HEK293T (cell line): ENCODE measurements at regions not wholly inside any gene's neighbourhood (a gene's known extent, or its start where the extent isn't known, plus 50 kb on each side); places are given as distances from the start of the nearest gene placed in this dataset.

Experiments
- CTCF ChIA-PET: fragments of 350-600 bp; formaldehyde crosslinking; extraction: SDS; loops from one replicate; lab custom pipeline; 2021; ENCODE audit warnings: antibody characterized with exemption, inconsistent platforms; lab: Yijun Ruan, JAX
- POLR2A ChIA-PET: fragments of 350-600 bp; formaldehyde crosslinking; extraction: SDS; loops from one replicate; lab custom pipeline; 2020; ENCODE audit warnings: antibody characterized with exemption, inconsistent platforms; lab: Yijun Ruan, JAX
- DNase-seq: peaks from one replicate; pipeline ENCODE4 v3.0.0; 2012; ENCODE audit warnings: mixed read lengths; ENCODE audit errors: extremely low spot score
- ARNT ChIP-seq: fragments of 450-650 bp; IDR thresholded peaks from 2 replicates; pipeline ENCODE4 v1.6.1; 2017; ENCODE audit warnings: mild to moderate bottlenecking
- BHLHE40 ChIP-seq: fragments of 450-650 bp; IDR thresholded peaks from 2 replicates; pipeline ENCODE4 v1.6.1; 2016; ENCODE audit warnings: mild to moderate bottlenecking, moderate library complexity, borderline replicate concordance
- CTBP1 ChIP-seq: fragments of 450-650 bp; IDR thresholded peaks from 2 replicates; pipeline ENCODE4 v1.6.1; 2016; ENCODE audit warnings: borderline replicate concordance
- ELF4 ChIP-seq: fragments of 450-650 bp; IDR thresholded peaks from 2 replicates; pipeline ENCODE4 v1.6.1; 2017; ENCODE audit warnings: antibody characterized with exemption
- FOXA1 ChIP-seq: fragments of 450-650 bp; IDR thresholded peaks from 2 replicates; pipeline ENCODE4 v1.6.1; 2016; ENCODE audit warnings: mild to moderate bottlenecking
- FOXK2 ChIP-seq: fragments of 450-650 bp; IDR thresholded peaks from 2 replicates; pipeline ENCODE4 v1.6.1; 2016; ENCODE audit warnings: mild to moderate bottlenecking
- FOXM1 ChIP-seq: fragments of 450-650 bp; IDR thresholded peaks from 2 replicates; pipeline ENCODE4 v1.6.1; 2017; ENCODE audit warnings: mild to moderate bottlenecking, borderline replicate concordance
- HDGF ChIP-seq: fragments of 450-650 bp; IDR thresholded peaks from 2 replicates; pipeline ENCODE4 v1.6.1; 2017; ENCODE audit warnings: antibody characterized with exemption, borderline replicate concordance
- L3MBTL2 ChIP-seq: fragments of 450-650 bp; conservative IDR thresholded peaks from 2 replicates; pipeline ENCODE4 v1.6.1; 2016; ENCODE audit warnings: mild to moderate bottlenecking
- LEF1 ChIP-seq: fragments of 450-650 bp; IDR thresholded peaks from 2 replicates; pipeline ENCODE4 v1.6.1; 2017; ENCODE audit warnings: mild to moderate bottlenecking, borderline replicate concordance
- NFRKB ChIP-seq: fragments of 450-650 bp; IDR thresholded peaks from 2 replicates; pipeline ENCODE4 v1.6.1; 2016; ENCODE audit warnings: mild to moderate bottlenecking, moderate library complexity
- SP1 ChIP-seq: fragments of 450-650 bp; IDR thresholded peaks from 2 replicates; pipeline ENCODE4 v1.6.1; 2017
- SUZ12 ChIP-seq: fragments of 450-650 bp; IDR thresholded peaks from 2 replicates; pipeline ENCODE4 v1.6.1; 2016; ENCODE audit warnings: mild to moderate bottlenecking
- TARDBP ChIP-seq: fragments of 450-650 bp; IDR thresholded peaks from 2 replicates; pipeline ENCODE4 v1.6.1; 2016
- ZNF384 ChIP-seq: fragments of 450-650 bp; IDR thresholded peaks from 2 replicates; pipeline ENCODE4 v1.6.1; 2016
- TF ChIP-seq, protein P1 (sequence below): fragments of 450-650 bp; IDR thresholded peaks from 2 replicates; pipeline ENCODE4 v1.6.1; 2016

DNA sequence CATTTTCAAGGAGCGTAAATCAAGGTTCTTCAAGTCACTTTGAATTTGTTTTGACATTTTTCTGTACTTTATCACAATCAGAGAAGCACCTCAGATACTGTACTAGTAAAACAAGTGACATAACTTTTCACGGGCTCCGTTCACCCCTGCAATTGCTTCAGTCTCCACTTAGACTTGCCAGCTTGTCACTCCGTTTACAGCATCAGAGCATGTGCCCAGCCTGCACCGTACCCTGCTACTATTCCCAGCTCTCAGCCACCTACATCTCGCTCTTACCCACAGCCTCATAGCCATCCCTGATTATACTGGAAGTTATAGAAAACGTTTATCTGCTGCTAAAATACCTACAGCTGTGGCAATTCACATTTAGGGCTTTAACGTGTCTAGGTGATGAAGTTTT, 135.3 kb upstream of the TENM3 start:
- TF ChIP-seq, protein P1, sequence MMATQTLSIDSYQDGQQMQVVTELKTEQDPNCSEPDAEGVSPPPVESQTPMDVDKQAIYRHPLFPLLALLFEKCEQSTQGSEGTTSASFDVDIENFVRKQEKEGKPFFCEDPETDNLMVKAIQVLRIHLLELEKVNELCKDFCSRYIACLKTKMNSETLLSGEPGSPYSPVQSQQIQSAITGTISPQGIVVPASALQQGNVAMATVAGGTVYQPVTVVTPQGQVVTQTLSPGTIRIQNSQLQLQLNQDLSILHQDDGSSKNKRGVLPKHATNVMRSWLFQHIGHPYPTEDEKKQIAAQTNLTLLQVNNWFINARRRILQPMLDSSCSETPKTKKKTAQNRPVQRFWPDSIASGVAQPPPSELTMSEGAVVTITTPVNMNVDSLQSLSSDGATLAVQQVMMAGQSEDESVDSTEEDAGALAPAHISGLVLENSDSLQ: no peak
- TF ChIP-seq FOXM1 (no peak), ARNT (no peak), CTBP1 (no peak), FOXA1 (no peak), TARDBP (no peak), FOXK2 (no peak), ELF4 (no peak), SUZ12 (no peak), L3MBTL2 (no peak), SP1 (no peak), LEF1 (no peak), BHLHE40 (no peak), ZNF384 (no peak), NFRKB (no peak), HDGF (no peak)
- no peak for DNase-seq
- CTCF ChIA-PET: no interaction called here
- POLR2A ChIA-PET: no interaction called here

DNA sequence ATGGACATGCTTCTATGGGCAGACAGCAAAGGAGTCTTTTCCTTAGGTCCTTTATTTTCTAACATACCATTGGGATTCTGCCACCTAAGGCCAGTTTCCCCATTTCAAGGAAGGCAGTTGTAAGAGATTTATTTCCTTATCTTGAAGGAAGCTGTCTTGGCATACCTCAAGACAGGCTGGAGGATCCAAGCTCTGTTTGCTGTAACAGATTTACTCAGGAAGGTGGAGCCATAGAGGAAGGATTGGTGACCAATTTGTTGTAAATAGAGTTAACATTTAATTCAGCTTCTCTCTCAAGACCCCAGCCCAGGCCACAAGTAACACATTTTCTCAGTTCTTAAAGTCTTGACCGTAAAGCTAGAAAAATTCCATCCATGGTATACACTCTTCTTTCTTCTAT, 131.6 kb upstream of the TENM3 start:
- TF ChIP-seq TARDBP: no peak
- no peak for TF ChIP-seq HDGF
- no peak for TF ChIP-seq ZNF384
- TF ChIP-seq, protein P1: no peak
- no peak for TF ChIP-seq ELF4
- TF ChIP-seq SP1: no peak
- no peak for TF ChIP-seq FOXA1
- no peak for TF ChIP-seq LEF1
- no peak for TF ChIP-seq ARNT
- TF ChIP-seq NFRKB: no peak
- no peak for TF ChIP-seq L3MBTL2
- TF ChIP-seq FOXM1: no peak
- TF ChIP-seq BHLHE40: no peak
- no peak for TF ChIP-seq FOXK2
- no peak for TF ChIP-seq SUZ12
- TF ChIP-seq CTBP1: no peak
- ChIA-PET CTCF (interaction anchor here (0.6 kb wide), 1 partner anchor 24 kb away, joined by 4 read pairs; no protein-coding TSS in a partner anchor), POLR2A (no interaction called here)
- no peak for DNase-seq

DNA sequence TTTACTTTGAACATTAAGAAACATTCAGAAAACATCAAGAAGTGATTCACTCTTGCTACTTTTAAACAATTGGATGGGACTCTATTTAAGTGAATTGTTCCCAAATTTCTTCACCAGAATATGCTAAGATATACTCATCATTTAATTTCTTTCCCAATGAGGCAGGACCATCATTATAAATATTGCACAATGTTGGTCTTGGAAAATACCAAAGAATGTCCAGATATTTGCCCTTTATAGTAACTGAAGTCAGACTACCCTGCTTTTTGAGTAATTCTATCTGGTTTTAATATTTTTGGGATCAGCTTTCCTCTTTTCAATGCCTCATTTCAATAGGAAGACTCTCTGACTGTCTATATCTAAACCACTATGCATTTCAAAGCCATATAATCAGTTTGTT, 129.4 kb upstream of the TENM3 start:
- TF ChIP-seq NFRKB (no peak), ELF4 (no peak), FOXK2 (no peak), SUZ12 (no peak), HDGF (no peak), TARDBP (no peak)
- TF ChIP-seq, protein P1: no peak
- ChIA-PET CTCF (no interaction called here), POLR2A (no interaction called here)
- DNase-seq: no peak

DNA sequence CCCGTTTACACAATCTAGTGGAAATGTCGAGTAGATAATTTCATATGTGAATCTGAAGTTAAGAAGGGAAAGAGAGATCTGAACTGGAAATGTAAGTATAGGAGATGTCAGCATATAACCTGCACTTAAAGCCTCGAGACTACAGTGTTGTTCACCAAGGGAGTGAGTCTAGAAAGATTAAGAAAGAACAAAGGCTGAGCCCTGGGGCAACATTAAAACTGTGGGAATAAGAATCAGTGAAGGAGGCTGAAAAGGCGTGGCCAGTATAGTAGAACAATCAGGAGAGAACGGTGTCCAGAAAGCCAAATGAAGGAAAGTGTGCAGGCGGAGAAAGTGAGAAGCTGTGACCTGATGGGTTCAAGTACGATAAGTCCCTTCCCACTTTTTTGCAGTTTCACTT, 118.8 kb upstream of the TENM3 start:
- TF ChIP-seq ELF4 (no peak), BHLHE40 (no peak), TARDBP (no peak), FOXA1 (no peak), L3MBTL2 (no peak), ZNF384 (no peak), FOXK2 (no peak), SP1 (no peak), SUZ12 (no peak), ARNT (no peak), FOXM1 (no peak), NFRKB (no peak), CTBP1 (no peak), LEF1 (no peak), HDGF (no peak)
- TF ChIP-seq, protein P1: no peak
- CTCF ChIA-PET: no interaction called here
- POLR2A ChIA-PET: no interaction called here
- DNase-seq: no peak

DNA sequence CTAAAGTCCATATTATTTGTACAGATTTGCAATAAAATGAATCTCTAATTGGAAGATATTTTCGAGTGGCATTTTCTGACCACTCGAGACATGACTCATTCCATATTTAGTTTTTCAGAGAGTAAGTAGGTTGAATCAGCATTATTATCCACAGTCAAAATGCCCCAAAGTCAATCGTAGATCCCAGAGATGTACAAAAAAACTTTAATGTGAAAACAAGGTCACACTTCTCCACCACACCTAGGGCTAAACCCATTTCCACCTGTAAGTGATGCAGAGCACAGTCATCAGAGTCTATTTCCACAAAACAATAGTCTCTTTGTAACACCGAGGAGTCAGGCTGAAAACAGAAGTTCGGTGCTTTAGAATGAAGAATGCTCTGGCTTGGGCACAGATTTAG, 117.1 kb upstream of the TENM3 start:
- TF ChIP-seq NFRKB: no peak
- TF ChIP-seq BHLHE40: no peak
- no peak for TF ChIP-seq ZNF384
- TF ChIP-seq L3MBTL2: no peak
- TF ChIP-seq LEF1: no peak
- no peak for TF ChIP-seq TARDBP
- no peak for TF ChIP-seq SUZ12
- no peak for TF ChIP-seq FOXK2
- no peak for TF ChIP-seq ARNT
- TF ChIP-seq ELF4: no peak
- no peak for TF ChIP-seq HDGF
- no peak for TF ChIP-seq SP1
- no peak for TF ChIP-seq FOXA1
- TF ChIP-seq CTBP1: no peak
- TF ChIP-seq, protein P1: no peak
- no peak for TF ChIP-seq FOXM1
- CTCF ChIA-PET: no interaction called here

More for the DNA sequence above, 117.1 kb upstream of the TENM3 start:
- no peak for DNase-seq
- POLR2A ChIA-PET: no interaction called here
